A673 (cell line): ENCODE measurements at regions not wholly inside any gene's neighbourhood (a gene's known extent, or its start where the extent isn't known, plus 50 kb on each side); places are given as distances from the start of the nearest gene placed in this dataset.

Experiments
- BruUV-seq: library from RNA; stranded (reverse); fragments of 400-500 nt; replicated peaks from 2 replicates; lab custom pipeline; 2021; lab: Mats Ljungman, UMichigan
- CTCF ChIA-PET: fragments of 300-600 bp; sonication (Branson Sonifier 250); formaldehyde crosslinking; loops from one replicate; lab custom pipeline; 2022; ENCODE audit warnings: antibody characterized with exemption; lab: Charles Lee
- POLR2A ChIA-PET: fragments of 300-600 bp; sonication (Branson Sonifier 250); formaldehyde crosslinking; loops from one replicate; lab custom pipeline; 2022; ENCODE audit warnings: antibody characterized with exemption; ENCODE audit not compliant: low non-redundant PET; lab: Charles Lee
- DNase-seq: peaks from one replicate; pipeline ENCODE4 v3.0.0-alpha.2; 2015; ENCODE audit warnings: low spot score
- H3K27ac ChIP-seq: fragments of 200-600 bp; sonication (generic); 2 replicates; pipeline ENCODE4 v1.5.1; 2016; ENCODE audit warnings: mixed run types, low read depth, mild to moderate bottlenecking, mixed read lengths, antibody characterized with exemption, low read length; ENCODE audit not compliant: poor library complexity, severe bottlenecking
- H3K27me3 ChIP-seq: fragments of 200-600 bp; sonication (generic); replicated peaks from 2 replicates; pipeline ENCODE4 v1.6.1; 2017; ENCODE audit warnings: mixed run types, low read depth, mild to moderate bottlenecking, mixed read lengths, antibody characterized with exemption, low read length; ENCODE audit not compliant: insufficient read depth, poor library complexity
- H3K36me3 ChIP-seq: fragments of 200-600 bp; sonication (generic); 2 replicates; pipeline ENCODE4 v1.6.1; 2016; ENCODE audit warnings: mixed run types, mild to moderate bottlenecking, mixed read lengths, antibody characterized with exemption, low read length; ENCODE audit not compliant: insufficient read depth, poor library complexity, severe bottlenecking
- H3K4me1 ChIP-seq: fragments of 200-600 bp; sonication (generic); 2 replicates; pipeline ENCODE4 v1.6.1; 2017; ENCODE audit warnings: mixed run types, mild to moderate bottlenecking, mixed read lengths, antibody characterized with exemption, low read length; ENCODE audit not compliant: insufficient read depth, poor library complexity, severe bottlenecking
- H3K4me3 ChIP-seq: fragments of 200-600 bp; sonication (generic); 2 replicates; pipeline ENCODE4 v1.5.1; 2016; ENCODE audit warnings: low read depth, mixed run types, mild to moderate bottlenecking, mixed read lengths, low read length; ENCODE audit not compliant: poor library complexity, severe bottlenecking
- H3K9me3 ChIP-seq: fragments of 200-600 bp; sonication (generic); 2 replicates; pipeline ENCODE4 v1.6.1; 2016; ENCODE audit warnings: mixed run types, low read depth, mild to moderate bottlenecking, mixed read lengths, antibody characterized with exemption, low read length; ENCODE audit not compliant: poor library complexity, severe bottlenecking
- CTCF ChIP-seq: fragments of 300-800, 200-600 bp; sonication (generic); conservative IDR thresholded peaks from 2 replicates; pipeline ENCODE4 v1.5.1; 2017; ENCODE audit warnings: low read depth, mild to moderate bottlenecking, antibody characterized with exemption, low read length, moderate library complexity, mixed read lengths
- EZH2 ChIP-seq: fragments of 200-600 bp; sonication (generic); IDR thresholded peaks from 2 replicates; pipeline ENCODE4 v1.6.1; 2017; ENCODE audit warnings: borderline replicate concordance, low read depth, mild to moderate bottlenecking, mixed read lengths, antibody characterized with exemption, low read length; ENCODE audit not compliant: poor library complexity, severe bottlenecking
- intact Hi-C: fragments of 100-400 bp; cut with micrococcal nuclease; formaldehyde crosslinking; loops from one replicate; pipeline ENCODE4 v1.10.0; 2022; ENCODE audit not compliant: unreplicated experiment

- ChIA-PET POLR2A (no interaction called here), CTCF (interaction anchor here (0.7 kb wide), 1 partner anchor 625 kb away, joined by 4 read pairs; no protein-coding TSS in a partner anchor)
- intact Hi-C loops, result no loop called here
- no peaks in the 10 kb centered on the region for H3K4me1 ChIP-seq
- H3K27ac ChIP-seq, result no peak overlapping the region
- H3K27me3 ChIP-seq, result no peaks in the 10 kb centered on the region
- H3K9me3 ChIP-seq, result no peaks in the 10 kb centered on the region
- TF ChIP-seq CTCF, result no peak
- TF ChIP-seq EZH2, result no peak
- H3K4me3 ChIP-seq, result no peak overlapping the region
- no TSS peak for BruUV-seq
- no peak for DNase-seq
- H3K36me3 ChIP-seq, result no peaks in the 10 kb centered on the region
Measured at GRCh38 chr11:29321293-29322132, 695.3 kb downstream of the KCNA4 start.

GRCh38 chr11:29320196-29320595, 696.6 kb downstream of the KCNA4 start:
- intact Hi-C loops, result no loop called here
- BruUV-seq, result no TSS peak
- ChIA-PET CTCF (no interaction called here), POLR2A (no interaction called here)
- H3K4me3 ChIP-seq, result no peak overlapping the region
- no peaks in the 10 kb centered on the region for H3K27me3 ChIP-seq
- TF ChIP-seq EZH2 (no peak), CTCF (no peak)
- no peaks in the 10 kb centered on the region for H3K36me3 ChIP-seq
- H3K9me3 ChIP-seq, result no peaks in the 10 kb centered on the region
- H3K27ac ChIP-seq, result no peak overlapping the region
- H3K4me1 ChIP-seq, result no peaks in the 10 kb centered on the region
- DNase-seq, result no peak

DNA sequence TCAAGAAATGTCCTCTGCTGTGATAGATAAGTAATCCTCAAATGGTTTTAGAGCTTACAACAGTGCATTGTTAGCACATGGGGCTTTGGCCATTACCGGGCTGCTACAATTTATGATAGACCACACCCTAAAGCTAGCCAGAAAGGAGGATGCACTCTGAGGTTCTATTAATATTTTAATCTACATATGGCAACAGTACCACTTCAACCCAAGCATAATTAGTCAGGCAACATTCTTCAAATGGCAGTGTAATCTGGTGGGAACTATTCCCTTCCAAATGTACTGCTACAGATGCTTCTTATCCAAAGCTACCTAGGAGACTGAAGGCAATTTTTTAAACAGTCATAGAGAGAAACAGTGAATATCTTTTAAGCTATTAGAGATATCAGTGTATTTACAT, 697.6 kb downstream of the KCNA4 start:
- intact Hi-C loops, result no loop called here
- DNase-seq, result no peak
- TF ChIP-seq EZH2 (no peak), CTCF (no peak)
- Histone ChIP-seq H3K9me3 (no peaks in the 10 kb centered on the region), H3K4me3 (no peak overlapping the region), H3K4me1 (no peaks in the 10 kb centered on the region), H3K27ac (no peak overlapping the region), H3K36me3 (no peaks in the 10 kb centered on the region), H3K27me3 (no peaks in the 10 kb centered on the region)
- BruUV-seq, result no TSS peak
- ChIA-PET CTCF (no interaction called here), POLR2A (no interaction called here)
